Panc1 (cell line): ENCODE measurements at regions not wholly inside any gene's neighbourhood (a gene's known extent, or its start where the extent isn't known, plus 50 kb on each side); places are given as distances from the start of the nearest gene placed in this dataset.

ENCODE experiments used
- CTCF ChIP-seq: fragments of 450-650 bp; IDR thresholded peaks from 2 replicates; pipeline ENCODE4 v1.5.1; 2017; ENCODE audit warnings: mild to moderate bottlenecking
- POLR2AphosphoS5 ChIP-seq: IDR thresholded peaks from 2 replicates; pipeline ENCODE4 v1.6.1; 2012; ENCODE audit warnings: mild to moderate bottlenecking, low read depth, low read length, moderate library complexity
- REST ChIP-seq, 2 experiments: IDR thresholded peaks; 2 replicates each; pipeline ENCODE4 v1.6.1; 2011 to 2012; ENCODE audit warnings: low read depth in 2 of 2, control low read depth in 1 of 2, low read length in 1 of 2, mild to moderate bottlenecking in 1 of 2, moderate library complexity in 1 of 2; ENCODE audit not compliant: insufficient read depth in 1 of 2
- SIN3A ChIP-seq: IDR thresholded peaks from 2 replicates; pipeline ENCODE4 v1.6.1; 2012; ENCODE audit warnings: low read depth, mild to moderate bottlenecking, low read length, moderate library complexity, borderline replicate concordance; ENCODE audit not compliant: insufficient read depth
- TCF7L2 ChIP-seq: IDR thresholded peaks from 2 replicates; pipeline ENCODE4 v1.6.1; 2011; ENCODE audit warnings: mild to moderate bottlenecking, low read depth, low read length, inconsistent platforms

GRCh38 chr1:167169642-167170041, 51.0 kb upstream of the POU2F1 start:
- TF ChIP-seq CTCF = no peak
- TF ChIP-seq REST (IDR thresholded peaks at IDR 0.05; ENCODE audit: insufficient read depth in 1 of 2, low read depth in 2 of 2, low read length in 1 of 2) = no peak
- TF ChIP-seq SIN3A = no peak
- no peak for TF ChIP-seq POLR2AphosphoS5
- no peak for TF ChIP-seq TCF7L2
